GM13977 (cell line): ENCODE measurements at regions not wholly inside any gene's neighbourhood (a gene's known extent, or its start where the extent isn't known, plus 50 kb on each side); places are given as distances from the start of the nearest gene placed in this dataset.
"Not testable (repeated sequence)": the region's sequence is repeated elsewhere in the genome, so short reads cannot be mapped to it uniquely, and the experiment has no call there.

ENCODE experiments used
- DNase-seq: peaks from one replicate; pipeline ENCODE4 v3.0.0; 2012; ENCODE audit warnings: low spot score
- CTCF ChIP-seq: IDR thresholded peaks from 2 replicates; pipeline ENCODE4 v1.5.1; 2012; ENCODE audit warnings: mild to moderate bottlenecking, control low read depth; ENCODE audit not compliant: insufficient read depth; ENCODE audit errors: extremely low read depth, missing control alignments
- in situ Hi-C: fragments of 300-500 bp; cut with MboI; formaldehyde crosslinking; loops from one replicate; pipeline ENCODE4 v1.12.0; 2022; ENCODE audit warnings: low sequenced_read_pairs, low pct_unique_long_range_greater_than_20kb, mixed read lengths, inconsistent platforms; ENCODE audit not compliant: unreplicated experiment

GRCh38 chr2:7539760-7540159 lies 622.5 kb downstream of the RNF144A start:
- no peak for DNase-seq
- TF ChIP-seq CTCF: no peak
- in situ Hi-C loops: no loop called here

DNA sequence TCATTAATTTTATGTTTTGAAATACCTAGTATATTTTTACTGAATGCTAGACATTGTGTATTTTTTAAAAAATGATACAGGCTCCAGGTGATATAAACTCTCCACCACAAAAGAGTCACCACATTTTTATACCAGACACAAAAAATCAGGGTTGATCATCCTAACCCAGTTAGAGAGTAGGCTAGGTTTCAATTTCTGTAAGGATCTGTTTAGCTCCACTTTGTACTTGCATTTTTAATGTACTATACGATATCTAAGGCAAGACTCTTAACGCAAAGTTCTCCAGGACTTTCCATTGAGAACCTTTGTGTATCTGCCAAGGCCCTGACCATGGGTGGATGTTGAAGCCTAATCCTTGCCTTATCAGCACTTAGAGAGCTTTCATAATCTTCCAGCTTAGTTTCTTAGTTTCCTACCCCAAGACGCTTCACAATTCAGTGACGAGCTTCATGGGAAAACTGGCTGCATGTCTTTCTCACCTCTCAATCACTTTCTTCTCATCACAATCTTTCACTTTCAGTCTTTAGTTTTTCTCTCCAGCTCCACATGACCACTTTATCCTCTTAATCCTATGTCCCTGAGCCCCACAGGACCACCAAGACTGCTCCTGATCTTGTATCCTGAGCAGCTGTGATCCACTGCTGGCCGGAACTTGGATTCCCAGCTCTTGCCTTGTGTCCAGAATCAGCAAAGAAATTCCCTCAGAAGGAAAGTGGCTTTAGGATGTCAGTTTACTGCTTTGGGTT lies 635.8 kb downstream of the RNF144A start:
- in situ Hi-C loops: no loop called here
- DNase-seq: no peak
- no peak for TF ChIP-seq CTCF

DNA sequence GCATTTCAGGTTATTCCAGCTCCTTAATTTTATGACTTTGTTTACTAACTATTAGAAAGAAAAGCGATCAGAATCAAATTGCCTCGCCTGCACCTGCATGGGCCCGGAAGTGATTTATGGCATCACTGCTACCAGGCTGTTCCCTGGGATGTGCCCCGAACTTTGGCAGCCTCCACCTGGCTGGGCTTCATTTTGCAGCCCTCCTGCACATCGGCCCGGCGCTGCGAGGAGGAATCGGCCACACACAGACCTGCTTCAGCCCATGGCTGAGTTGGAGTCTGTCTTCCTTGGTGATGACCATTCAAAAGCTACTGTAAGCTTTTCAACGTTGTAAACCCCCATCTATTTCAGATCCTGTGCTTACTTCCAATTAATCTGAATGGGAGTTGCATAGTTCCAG lies 638.0 kb downstream of the RNF144A start:
- in situ Hi-C loops: no loop called here
- no peak for TF ChIP-seq CTCF
- DNase-seq: no peak

DNA sequence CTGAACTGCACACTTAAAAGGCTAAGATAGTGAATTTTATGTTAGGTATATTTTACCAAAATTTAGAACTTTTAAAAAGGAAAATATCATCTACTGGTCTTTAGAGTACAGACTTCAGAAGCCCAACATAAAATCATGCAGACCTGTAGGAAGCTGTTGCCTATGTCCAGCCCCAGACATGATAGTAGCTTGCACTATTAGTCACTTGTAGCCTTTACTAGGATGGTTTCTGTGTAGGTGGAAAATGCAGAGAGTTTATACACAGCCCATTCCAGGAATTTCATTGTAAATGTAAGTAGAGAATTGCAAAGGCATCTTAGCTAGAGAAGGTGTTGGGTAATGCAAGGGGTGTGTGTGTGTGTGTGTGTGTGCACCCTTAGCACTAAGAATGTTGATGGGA lies 640.2 kb downstream of the RNF144A start:
- TF ChIP-seq CTCF: no peak
- no peak for DNase-seq
- in situ Hi-C loops: no loop called here

- in situ Hi-C loops: no loop called here
- no peak for TF ChIP-seq CTCF
- DNase-seq: no peak
Observed at GRCh38 chr2:7559791-7560190, 642.6 kb downstream of the RNF144A start.

DNA sequence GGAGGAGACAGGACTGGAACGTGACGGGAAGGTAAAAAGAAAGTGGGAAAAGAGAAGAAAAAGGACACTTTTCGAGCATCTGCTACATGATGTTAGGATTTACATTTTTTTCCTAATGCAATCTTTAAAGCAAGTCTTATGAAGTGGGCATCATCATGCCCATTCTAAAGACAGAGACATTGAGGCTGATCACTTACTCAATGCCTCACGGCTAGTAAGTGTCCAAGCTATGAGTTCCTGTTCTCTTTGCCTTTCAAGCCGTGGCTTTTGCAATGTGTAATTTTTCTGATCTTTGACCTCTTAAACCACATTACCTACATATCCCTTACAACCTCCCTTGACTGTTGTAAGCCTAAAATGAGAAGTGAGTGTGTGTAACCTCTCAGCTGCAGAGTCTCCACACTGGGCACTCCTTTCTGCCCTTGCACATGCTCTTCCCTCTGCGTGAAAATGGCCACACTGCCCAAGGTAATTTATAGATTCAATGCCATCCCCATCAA lies 649.2 kb downstream of the RNF144A start:
- in situ Hi-C loops: no loop called here
- no peak for TF ChIP-seq CTCF
- no peak for DNase-seq

DNA sequence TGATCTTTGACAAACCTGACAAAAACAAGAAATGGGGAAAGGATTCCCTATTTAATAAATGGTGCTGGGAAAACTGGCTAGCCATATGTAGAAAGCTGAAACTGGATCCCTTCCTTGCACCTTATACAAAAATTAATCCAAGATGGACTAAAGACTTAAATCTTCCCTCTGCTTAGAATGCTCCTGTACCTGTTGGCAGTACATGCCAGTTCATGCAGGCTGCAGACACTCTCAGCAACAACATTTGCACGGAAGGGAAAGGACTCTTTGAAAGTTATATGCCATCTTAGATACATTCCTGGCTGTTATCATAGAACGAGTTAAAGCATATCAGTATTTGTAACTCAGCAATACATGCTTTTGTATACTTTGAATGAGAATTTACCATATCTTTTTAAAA lies 649.9 kb downstream of the RNF144A start:
- in situ Hi-C loops, DNase-seq: not testable (repeated sequence)
